GM12878 (cell line): ENCODE measurements at regions not wholly inside any gene's neighbourhood (a gene's known extent, or its start where the extent isn't known, plus 50 kb on each side); places are given as distances from the start of the nearest gene placed in this dataset.

Experiments used
- ATAC-seq: fragments of 200-7000 bp; cut with Tn5 transposase; 3 replicates; pipeline ENCODE4 v1.9.1; 2020; ENCODE audit warnings: mild to moderate bottlenecking, moderate library complexity
- BruUV-seq: library from RNA; stranded (reverse); fragments of 400-500 nt; replicated peaks from 2 replicates; lab custom pipeline; 2021; lab: Mats Ljungman, UMichigan
- CTCF ChIA-PET: fragments of 300-600 bp; sonication (Branson Sonifier 250); formaldehyde crosslinking; extraction: SDS; loops from one replicate; lab custom pipeline; 2021; ENCODE audit warnings: inconsistent platforms; lab: Yijun Ruan, JAX
- POLR2A ChIA-PET: fragments of 350-600 bp; formaldehyde crosslinking; extraction: SDS; loops from one replicate; lab custom pipeline; 2021; ENCODE audit warnings: inconsistent platforms; lab: Charles Lee
- RAD21 ChIA-PET: fragments of 300-600 bp; sonication (Branson Sonifier 250); formaldehyde crosslinking; loops from one replicate; lab custom pipeline; 2023; ENCODE audit warnings: antibody characterized with exemption; ENCODE audit not compliant: unreplicated experiment; lab: Charles Lee
- SMC1A ChIA-PET: fragments of 300-600 bp; sonication (Branson Sonifier 250); formaldehyde crosslinking; loops from one replicate; lab custom pipeline; 2023; ENCODE audit not compliant: unreplicated experiment, uncharacterized antibody; lab: Charles Lee
- DNase-seq: peaks from one replicate; pipeline ENCODE4 v3.0.0-alpha.2; 2011; ENCODE audit warnings: low read depth, low spot score
- FAIRE-seq: peaks from 3 replicates; lab custom pipeline; 2011; peaks lifted over from hg19 to GRCh38; lab: Jason Lieb, UNC
- H2AFZ ChIP-seq: 2 replicates; pipeline ENCODE4 v1.6.0; 2011; ENCODE audit warnings: low read depth, low read length, control low read depth; ENCODE audit not compliant: control insufficient read depth
- H3K27ac ChIP-seq: 2 replicates; pipeline ENCODE4 v1.5.1; 2011; ENCODE audit warnings: control low read depth; ENCODE audit not compliant: control insufficient read depth, insufficient read depth
- H3K27me3 ChIP-seq, 2 experiments: replicated peaks in 1 of 2; 2 replicates each; pipeline versions ENCODE4 v1.6.0 to v1.6.1; 2011; ENCODE audit warnings: low read length in 1 of 2; ENCODE audit not compliant: control insufficient read depth in 2 of 2, insufficient read depth in 2 of 2
- H3K36me3 ChIP-seq, 2 experiments: 2 replicates each; pipeline ENCODE4 v1.5.1; 2011; ENCODE audit warnings: low read length in 1 of 2; ENCODE audit not compliant: control insufficient read depth in 2 of 2, insufficient read depth in 2 of 2
- H3K4me1 ChIP-seq: 2 replicates; pipeline ENCODE4 v1.6.1; 2011; ENCODE audit warnings: mild to moderate bottlenecking, low read length, moderate library complexity, mixed read lengths; ENCODE audit not compliant: control insufficient read depth, insufficient read depth
- H3K4me2 ChIP-seq: 2 replicates; pipeline ENCODE4 v1.6.0; 2011; ENCODE audit warnings: control low read depth; ENCODE audit not compliant: control insufficient read depth, insufficient read depth
- H3K4me3 ChIP-seq: fragments of 200-600 bp; sonication (generic); 2 replicates; pipeline ENCODE4 v1.5.1; 2016
- H3K79me2 ChIP-seq: 2 replicates; pipeline ENCODE4 v1.6.0; 2011; ENCODE audit warnings: low read length; ENCODE audit not compliant: control insufficient read depth, insufficient read depth
- H3K9ac ChIP-seq: 2 replicates; pipeline ENCODE4 v1.8.0; 2011; ENCODE audit warnings: low read length, control low read depth, mixed read lengths; ENCODE audit not compliant: control insufficient read depth, insufficient read depth
- H3K9me3 ChIP-seq: replicated peaks from 3 replicates; pipeline ENCODE4 v1.5.1; 2011; ENCODE audit warnings: mild to moderate bottlenecking, low read length; ENCODE audit not compliant: control insufficient read depth, insufficient read depth
- H4K20me1 ChIP-seq: 2 replicates; pipeline ENCODE4 v1.6.0; 2011; ENCODE audit not compliant: control insufficient read depth, insufficient read depth
- FOS ChIP-seq: IDR thresholded peaks from 3 replicates; pipeline ENCODE4 v1.6.1; 2011; ENCODE audit warnings: borderline replicate concordance; ENCODE audit not compliant: insufficient read length; ENCODE audit errors: extremely low read depth
- IRF4 ChIP-seq: IDR thresholded peaks from 2 replicates; pipeline ENCODE4 v1.6.1; 2011; ENCODE audit warnings: low read depth, low read length
- NR2C1 ChIP-seq: fragments of 450-650 bp; IDR thresholded peaks from 2 replicates; pipeline ENCODE4 v1.6.1; 2017; ENCODE audit warnings: antibody characterized with exemption, mild to moderate bottlenecking, moderate library complexity
- PML ChIP-seq: IDR thresholded peaks from 2 replicates; pipeline ENCODE4 v1.6.1; 2012; ENCODE audit warnings: low read length, inconsistent platforms
- RUNX3 ChIP-seq: IDR thresholded peaks from 2 replicates; pipeline ENCODE4 v1.6.1; 2012; ENCODE audit warnings: low read length, inconsistent platforms
- SRF ChIP-seq, 2 experiments: IDR thresholded peaks; 2 replicates each; pipeline ENCODE4 v1.6.1; 2011; ENCODE audit warnings: low read depth in 2 of 2, low read length in 2 of 2, mild to moderate bottlenecking in 1 of 2, moderate library complexity in 1 of 2
- ZNF217 ChIP-seq: fragments of 450-650 bp; IDR thresholded peaks from 2 replicates; pipeline ENCODE4 v1.6.1; 2017; ENCODE audit warnings: antibody characterized with exemption, mild to moderate bottlenecking
- WGBS: methylation state at CpG from one replicate; pipeline ENCODE4 v1.1.6; 2016; ENCODE audit warnings: low lambda C conversion rate; ENCODE audit not compliant: insufficient replicate concordance, insufficient coverage; ENCODE audit errors: missing lambda C conversion rate; 5-methylcytosine and 5-hydroxymethylcytosine counted together
- in situ Hi-C: fragments of 300-500 bp; cut with MboI; formaldehyde crosslinking; loops from 9 replicates; pipeline ENCODE4 v1.14.3; 2018; ENCODE audit warnings: mixed read lengths
- intact Hi-C: fragments of 100-400 bp; cut with micrococcal nuclease; formaldehyde crosslinking; loops from one replicate; pipeline ENCODE4 v1.14.2; 2022; ENCODE audit not compliant: unreplicated experiment
- TF ChIP-seq, protein P1 (sequence below): fragments of 450-650 bp; IDR thresholded peaks from 2 replicates; pipeline ENCODE4 v1.6.1; 2017; ENCODE audit warnings: low read depth, mild to moderate bottlenecking, moderate library complexity
- TF ChIP-seq, protein P2 (sequence below): IDR thresholded peaks from 2 replicates; pipeline ENCODE4 v1.6.1; 2012; ENCODE audit warnings: mild to moderate bottlenecking, low read depth, low read length
- TF ChIP-seq, protein P3 (sequence below): fragments of 450-650 bp; IDR thresholded peaks from 2 replicates; pipeline ENCODE4 v1.6.1; 2016; ENCODE audit warnings: mild to moderate bottlenecking

DNA sequence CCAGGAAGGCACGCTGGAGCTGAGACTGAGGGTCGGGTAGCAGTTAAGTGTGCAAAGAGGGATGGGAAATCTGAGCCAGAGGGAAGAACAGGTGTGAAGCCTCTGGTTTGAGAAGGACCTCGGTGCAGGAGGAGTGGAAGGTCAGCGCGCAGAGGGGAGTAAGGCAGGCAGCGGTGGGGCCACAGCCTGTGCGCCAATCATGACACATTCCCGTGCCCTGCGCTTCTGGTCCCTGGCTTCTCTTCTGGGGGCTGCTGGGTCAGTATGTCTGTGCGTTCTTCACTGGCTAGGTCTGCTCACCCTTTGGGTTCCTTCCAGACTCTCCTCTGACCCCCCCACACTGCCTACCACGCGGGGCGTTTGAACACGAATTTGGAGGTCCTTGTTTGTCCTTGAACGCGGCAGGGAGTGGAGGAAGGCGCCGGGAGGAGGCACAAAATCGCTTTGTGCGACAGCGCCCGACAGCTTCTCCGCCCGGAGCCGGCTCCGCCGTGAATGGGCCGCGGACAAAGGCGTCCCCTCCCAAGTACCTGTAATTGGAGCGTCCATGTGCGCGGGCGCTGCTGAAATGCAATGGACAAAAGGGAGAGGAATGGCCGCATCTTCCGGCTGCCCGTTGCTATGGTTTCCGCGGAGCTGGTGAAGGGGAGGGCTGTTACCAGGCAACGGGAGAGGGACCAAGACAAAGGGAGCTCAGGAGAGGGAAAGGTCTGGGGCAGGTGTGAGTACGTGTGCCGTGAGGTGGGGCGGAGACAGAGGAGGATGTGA is 207.2 kb upstream of the SRRM4 start:
- in situ Hi-C loops = no loop called here
- BruUV-seq = no TSS peak

More for the DNA sequence above, 207.2 kb upstream of the SRRM4 start:
- peaks cover 0 to 3% of the 10 kb centered on the region in 2 experiments; a peak in 3 of 4 replicates for H3K27me3 ChIP-seq
- no peak overlapping the region for H3K4me3 ChIP-seq
- intact Hi-C loops = no loop called here
- no peak overlapping the region for H3K9ac ChIP-seq
- ATAC-seq (no peak), FAIRE-seq (no peak), DNase-seq (no peak)
- WGBS = 28% methylated on average over 37 of the region's 43 CpGs
- TF ChIP-seq SRF (IDR thresholded peaks at IDR 0.05; ENCODE audit: low read depth in 2 of 2, low read length in 2 of 2) (no peak), RUNX3 (no peak), PML (no peak), FOS (no peak), ZNF217 (no peak), IRF4 (no peak), NR2C1 (no peak)
- TF ChIP-seq, protein P1, sequence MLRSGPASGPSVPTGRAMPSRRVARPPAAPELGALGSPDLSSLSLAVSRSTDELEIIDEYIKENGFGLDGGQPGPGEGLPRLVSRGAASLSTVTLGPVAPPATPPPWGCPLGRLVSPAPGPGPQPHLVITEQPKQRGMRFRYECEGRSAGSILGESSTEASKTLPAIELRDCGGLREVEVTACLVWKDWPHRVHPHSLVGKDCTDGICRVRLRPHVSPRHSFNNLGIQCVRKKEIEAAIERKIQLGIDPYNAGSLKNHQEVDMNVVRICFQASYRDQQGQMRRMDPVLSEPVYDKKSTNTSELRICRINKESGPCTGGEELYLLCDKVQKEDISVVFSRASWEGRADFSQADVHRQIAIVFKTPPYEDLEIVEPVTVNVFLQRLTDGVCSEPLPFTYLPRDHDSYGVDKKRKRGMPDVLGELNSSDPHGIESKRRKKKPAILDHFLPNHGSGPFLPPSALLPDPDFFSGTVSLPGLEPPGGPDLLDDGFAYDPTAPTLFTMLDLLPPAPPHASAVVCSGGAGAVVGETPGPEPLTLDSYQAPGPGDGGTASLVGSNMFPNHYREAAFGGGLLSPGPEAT = no peak
- TF ChIP-seq, protein P2, sequence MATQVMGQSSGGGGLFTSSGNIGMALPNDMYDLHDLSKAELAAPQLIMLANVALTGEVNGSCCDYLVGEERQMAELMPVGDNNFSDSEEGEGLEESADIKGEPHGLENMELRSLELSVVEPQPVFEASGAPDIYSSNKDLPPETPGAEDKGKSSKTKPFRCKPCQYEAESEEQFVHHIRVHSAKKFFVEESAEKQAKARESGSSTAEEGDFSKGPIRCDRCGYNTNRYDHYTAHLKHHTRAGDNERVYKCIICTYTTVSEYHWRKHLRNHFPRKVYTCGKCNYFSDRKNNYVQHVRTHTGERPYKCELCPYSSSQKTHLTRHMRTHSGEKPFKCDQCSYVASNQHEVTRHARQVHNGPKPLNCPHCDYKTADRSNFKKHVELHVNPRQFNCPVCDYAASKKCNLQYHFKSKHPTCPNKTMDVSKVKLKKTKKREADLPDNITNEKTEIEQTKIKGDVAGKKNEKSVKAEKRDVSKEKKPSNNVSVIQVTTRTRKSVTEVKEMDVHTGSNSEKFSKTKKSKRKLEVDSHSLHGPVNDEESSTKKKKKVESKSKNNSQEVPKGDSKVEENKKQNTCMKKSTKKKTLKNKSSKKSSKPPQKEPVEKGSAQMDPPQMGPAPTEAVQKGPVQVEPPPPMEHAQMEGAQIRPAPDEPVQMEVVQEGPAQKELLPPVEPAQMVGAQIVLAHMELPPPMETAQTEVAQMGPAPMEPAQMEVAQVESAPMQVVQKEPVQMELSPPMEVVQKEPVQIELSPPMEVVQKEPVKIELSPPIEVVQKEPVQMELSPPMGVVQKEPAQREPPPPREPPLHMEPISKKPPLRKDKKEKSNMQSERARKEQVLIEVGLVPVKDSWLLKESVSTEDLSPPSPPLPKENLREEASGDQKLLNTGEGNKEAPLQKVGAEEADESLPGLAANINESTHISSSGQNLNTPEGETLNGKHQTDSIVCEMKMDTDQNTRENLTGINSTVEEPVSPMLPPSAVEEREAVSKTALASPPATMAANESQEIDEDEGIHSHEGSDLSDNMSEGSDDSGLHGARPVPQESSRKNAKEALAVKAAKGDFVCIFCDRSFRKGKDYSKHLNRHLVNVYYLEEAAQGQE = no peak
- TF ChIP-seq, protein P3, sequence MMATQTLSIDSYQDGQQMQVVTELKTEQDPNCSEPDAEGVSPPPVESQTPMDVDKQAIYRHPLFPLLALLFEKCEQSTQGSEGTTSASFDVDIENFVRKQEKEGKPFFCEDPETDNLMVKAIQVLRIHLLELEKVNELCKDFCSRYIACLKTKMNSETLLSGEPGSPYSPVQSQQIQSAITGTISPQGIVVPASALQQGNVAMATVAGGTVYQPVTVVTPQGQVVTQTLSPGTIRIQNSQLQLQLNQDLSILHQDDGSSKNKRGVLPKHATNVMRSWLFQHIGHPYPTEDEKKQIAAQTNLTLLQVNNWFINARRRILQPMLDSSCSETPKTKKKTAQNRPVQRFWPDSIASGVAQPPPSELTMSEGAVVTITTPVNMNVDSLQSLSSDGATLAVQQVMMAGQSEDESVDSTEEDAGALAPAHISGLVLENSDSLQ = no peak
- no peak overlapping the region for H3K27ac ChIP-seq
- no peaks in the 10 kb centered on the region for H4K20me1 ChIP-seq
- ChIA-PET SMC1A (no interaction called here), POLR2A (no interaction called here), CTCF (no interaction called here), RAD21 (no interaction called here)
- H3K79me2 ChIP-seq = no peaks in the 10 kb centered on the region
- H3K4me2 ChIP-seq = no peak overlapping the region
- H3K4me1 ChIP-seq = no peaks in the 10 kb centered on the region
- no peak overlapping the region for H2AFZ ChIP-seq
- no peaks in the 10 kb centered on the region for H3K9me3 ChIP-seq
- no peaks in the 10 kb centered on the region for H3K36me3 ChIP-seq
